CD4-positive, alpha-beta T cell treated with Interleukin-6 for 4 hours (primary cell): ENCODE measurements at regions not wholly inside any gene's neighbourhood (a gene's known extent, or its start where the extent isn't known, plus 50 kb on each side); places are given as distances from the start of the nearest gene placed in this dataset.
"Not testable (repeated sequence)": the region's sequence is repeated elsewhere in the genome, so short reads cannot be mapped to it uniquely, and the experiment has no call there.

Experiments used
- DNase-seq: peaks from one replicate; pipeline ENCODE4 v3.0.0-alpha.2; 2020; ENCODE audit warnings: mixed read lengths

- no peak for DNase-seq
These were observed 1603.1 kb downstream of the C4orf33 start for GRCh38 chr4:130699004-130699403.

GRCh38 chr4:130703211-130703935, 1607.4 kb downstream of the C4orf33 start:
- no peak for DNase-seq

GRCh38 chr4:130705023-130705422, 1609.1 kb downstream of the C4orf33 start:
- DNase-seq, result no peak

- no peak for DNase-seq
These were observed 1616.1 kb downstream of the C4orf33 start for GRCh38 chr4:130712038-130712437.

GRCh38 chr4:130714006-130714405, 1618.1 kb downstream of the C4orf33 start:
- DNase-seq, result no peak

GRCh38 chr4:130722361-130722760, 1626.4 kb downstream of the C4orf33 start:
- no peak for DNase-seq

- DNase-seq, result no peak
These were observed 1640.7 kb downstream of the C4orf33 start for GRCh38 chr4:130736436-130737185.

- no peak for DNase-seq
These were observed 1642.3 kb downstream of the C4orf33 start for GRCh38 chr4:130738233-130738632.

- DNase-seq, result no peak
These were observed 1651.9 kb downstream of the C4orf33 start for GRCh38 chr4:130747842-130748241.

- no peak for DNase-seq
These were observed 1658.0 kb downstream of the C4orf33 start for GRCh38 chr4:130753926-130754325.

- DNase-seq, result no peak
These were observed 1664.3 kb downstream of the C4orf33 start for GRCh38 chr4:130760246-130760645.

GRCh38 chr4:130767384-130767783, 1671.4 kb downstream of the C4orf33 start:
- DNase-seq, result not testable (repeated sequence)

- DNase-seq, result not testable (repeated sequence)
These were observed 1677.0 kb downstream of the C4orf33 start for GRCh38 chr4:130772966-130773365.

GRCh38 chr4:130808492-130808891, 1712.5 kb downstream of the C4orf33 start:
- no peak for DNase-seq

GRCh38 chr4:130812117-130812765, 1716.3 kb downstream of the C4orf33 start:
- DNase-seq, result no peak

- DNase-seq, result no peak
These were observed 1718.9 kb downstream of the C4orf33 start for GRCh38 chr4:130814896-130815295.

GRCh38 chr4:130820448-130820847, 1724.5 kb downstream of the C4orf33 start:
- DNase-seq, result no peak

GRCh38 chr4:130825284-130825683, 1729.3 kb downstream of the C4orf33 start:
- DNase-seq, result no peak

GRCh38 chr4:130850019-130850524, 1754.1 kb downstream of the C4orf33 start:
- no peak for DNase-seq

- no peak for DNase-seq
These were observed 1755.2 kb downstream of the C4orf33 start for GRCh38 chr4:130851107-130851506.

GRCh38 chr4:130851932-130852331, 1756.0 kb downstream of the C4orf33 start:
- no peak for DNase-seq

GRCh38 chr4:130855533-130855932, 1759.6 kb downstream of the C4orf33 start:
- no peak for DNase-seq

GRCh38 chr4:130859991-130860390, 1764.0 kb downstream of the C4orf33 start:
- DNase-seq, result no peak

GRCh38 chr4:130896920-130897319, 1801.0 kb downstream of the C4orf33 start:
- no peak for DNase-seq
